ENCODE measurements at regions not wholly inside any gene's neighbourhood (a gene's known extent, or its start where the extent isn't known, plus 50 kb on each side); places are given as distances from the start of the nearest gene placed in this dataset.

DNA sequence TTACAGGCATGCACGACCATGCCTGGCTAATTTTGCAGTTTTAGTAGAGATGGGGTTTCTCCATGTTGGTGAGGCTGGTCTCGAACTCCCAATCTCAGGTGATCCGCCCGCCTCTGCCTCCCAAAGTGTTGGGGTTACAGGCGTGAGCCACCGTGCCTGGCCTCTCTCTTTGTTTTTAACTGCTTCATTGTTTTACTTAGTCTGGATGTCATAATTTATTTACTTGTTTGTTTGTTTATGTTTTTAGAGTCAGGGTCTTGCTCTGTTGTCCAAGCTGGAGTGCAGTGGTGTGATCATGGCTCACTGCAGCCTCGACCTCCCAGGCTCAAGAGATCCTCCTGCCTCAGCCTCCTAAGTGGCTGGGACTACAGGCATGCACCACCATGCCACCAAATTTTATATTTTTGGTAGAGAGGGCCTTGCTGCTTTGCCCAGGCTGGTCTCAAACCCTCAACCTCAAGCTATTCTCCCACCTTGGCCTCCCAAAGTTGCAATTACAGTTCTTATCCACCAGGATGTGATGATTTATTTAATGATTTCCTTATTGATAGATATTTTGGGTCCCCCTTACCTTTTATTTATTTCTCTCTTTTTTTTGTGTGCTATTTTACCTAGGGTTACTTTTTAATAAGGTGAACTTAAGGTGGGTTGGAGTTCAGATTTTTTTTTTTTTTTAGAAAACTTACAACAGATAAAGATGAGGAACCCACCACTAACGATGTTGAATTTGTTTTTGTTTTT, 52.6 kb upstream of the ADA2 start:
- no peak for TF ChIP-seq EZH2 (IDR thresholded peaks at IDR 0.05; ENCODE audit: borderline replicate concordance, low read length)
- TF ChIP-seq, protein P1, sequence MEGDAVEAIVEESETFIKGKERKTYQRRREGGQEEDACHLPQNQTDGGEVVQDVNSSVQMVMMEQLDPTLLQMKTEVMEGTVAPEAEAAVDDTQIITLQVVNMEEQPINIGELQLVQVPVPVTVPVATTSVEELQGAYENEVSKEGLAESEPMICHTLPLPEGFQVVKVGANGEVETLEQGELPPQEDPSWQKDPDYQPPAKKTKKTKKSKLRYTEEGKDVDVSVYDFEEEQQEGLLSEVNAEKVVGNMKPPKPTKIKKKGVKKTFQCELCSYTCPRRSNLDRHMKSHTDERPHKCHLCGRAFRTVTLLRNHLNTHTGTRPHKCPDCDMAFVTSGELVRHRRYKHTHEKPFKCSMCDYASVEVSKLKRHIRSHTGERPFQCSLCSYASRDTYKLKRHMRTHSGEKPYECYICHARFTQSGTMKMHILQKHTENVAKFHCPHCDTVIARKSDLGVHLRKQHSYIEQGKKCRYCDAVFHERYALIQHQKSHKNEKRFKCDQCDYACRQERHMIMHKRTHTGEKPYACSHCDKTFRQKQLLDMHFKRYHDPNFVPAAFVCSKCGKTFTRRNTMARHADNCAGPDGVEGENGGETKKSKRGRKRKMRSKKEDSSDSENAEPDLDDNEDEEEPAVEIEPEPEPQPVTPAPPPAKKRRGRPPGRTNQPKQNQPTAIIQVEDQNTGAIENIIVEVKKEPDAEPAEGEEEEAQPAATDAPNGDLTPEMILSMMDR (IDR thresholded peaks at IDR 0.05; ENCODE audit: low read length) = no peak; the same call in 1 of the 2 replicates
